HCT116 (cell line): ENCODE measurements at regions not wholly inside any gene's neighbourhood (a gene's known extent, or its start where the extent isn't known, plus 50 kb on each side); places are given as distances from the start of the nearest gene placed in this dataset.

Experiments
- CTCF ChIP-seq, 3 experiments: fragments of 200-600 bp in 1 of 3; sonication (generic) in 1 of 3; IDR thresholded peaks in 2 of 3; conservative IDR thresholded peaks in 1 of 3; 2 replicates each; pipeline ENCODE4 v1.5.1; 2012 to 2017; ENCODE audit warnings: low read depth in 2 of 3, low read length in 2 of 3, antibody characterized with exemption in 1 of 3, borderline replicate concordance in 1 of 3, control low read depth in 1 of 3, mild to moderate bottlenecking in 1 of 3, mixed read lengths in 1 of 3, mixed run types in 1 of 3, moderate library complexity in 1 of 3; ENCODE audit not compliant: insufficient read depth in 1 of 3
- EGR1 ChIP-seq: IDR thresholded peaks from 2 replicates; pipeline ENCODE4 v1.6.1; 2012; ENCODE audit warnings: low read depth
- EZH2 ChIP-seq: fragments of 200-600 bp; sonication (generic); IDR thresholded peaks from 2 replicates; pipeline ENCODE4 v1.6.1; 2017; ENCODE audit warnings: antibody characterized with exemption, mixed run types
- EZH2phosphoT487 ChIP-seq: fragments of 200-600 bp; IDR thresholded peaks from 2 replicates; pipeline ENCODE4 v1.6.1; 2018; ENCODE audit warnings: antibody characterized with exemption, borderline replicate concordance
- FOSL1 ChIP-seq: IDR thresholded peaks from 2 replicates; pipeline ENCODE4 v1.6.1; 2012; ENCODE audit warnings: low read depth
- JUND ChIP-seq: IDR thresholded peaks from 2 replicates; pipeline ENCODE4 v1.6.1; 2012
- MAX ChIP-seq: IDR thresholded peaks from 2 replicates; pipeline ENCODE4 v1.6.1; 2012
- POLR2A ChIP-seq: IDR thresholded peaks from 2 replicates; pipeline ENCODE4 v1.7.0; 2011; ENCODE audit warnings: borderline replicate concordance; ENCODE audit not compliant: insufficient read depth, insufficient read length; ENCODE audit errors: extremely low read depth
- RAD21 ChIP-seq: IDR thresholded peaks from 2 replicates; pipeline ENCODE4 v1.6.1; 2012; ENCODE audit warnings: low read depth, mild to moderate bottlenecking
- SIN3A ChIP-seq: IDR thresholded peaks from 2 replicates; pipeline ENCODE4 v1.6.1; 2012; ENCODE audit warnings: low read depth
- TCF7L2 ChIP-seq: IDR thresholded peaks from 2 replicates; pipeline ENCODE4 v1.7.0; 2011; ENCODE audit warnings: borderline replicate concordance, inconsistent platforms; ENCODE audit not compliant: insufficient read depth, insufficient read length; ENCODE audit errors: extremely low read depth
- YY1 ChIP-seq: IDR thresholded peaks from 2 replicates; pipeline ENCODE4 v1.6.1; 2011; ENCODE audit warnings: low read length, low read depth, moderate library complexity, mild to moderate bottlenecking; ENCODE audit not compliant: insufficient replicate concordance; ENCODE audit errors: extremely low read depth
- TF ChIP-seq, protein P1 (sequence below): IDR thresholded peaks from 2 replicates; pipeline ENCODE4 v1.6.1; 2012; ENCODE audit warnings: low read depth
- TF ChIP-seq, protein P2 (sequence below): IDR thresholded peaks from 2 replicates; pipeline ENCODE4 v1.6.1; 2012

- no peak for TF ChIP-seq CTCF (IDR thresholded peaks at IDR 0.05 in 2 of 3, conservative IDR thresholded peaks at IDR 0.05 in 1 of 3; ENCODE audit: borderline replicate concordance in 1 of 3, insufficient read depth in 1 of 3, low read depth in 2 of 3, low read length in 2 of 3)
- TF ChIP-seq EZH2phosphoT487, result no peak
- no peak for TF ChIP-seq POLR2A
- TF ChIP-seq MAX, result no peak
- TF ChIP-seq RAD21, result no peak
- no peak for TF ChIP-seq FOSL1
- no peak for TF ChIP-seq TCF7L2
- TF ChIP-seq JUND, result no peak
- TF ChIP-seq, protein P1, sequence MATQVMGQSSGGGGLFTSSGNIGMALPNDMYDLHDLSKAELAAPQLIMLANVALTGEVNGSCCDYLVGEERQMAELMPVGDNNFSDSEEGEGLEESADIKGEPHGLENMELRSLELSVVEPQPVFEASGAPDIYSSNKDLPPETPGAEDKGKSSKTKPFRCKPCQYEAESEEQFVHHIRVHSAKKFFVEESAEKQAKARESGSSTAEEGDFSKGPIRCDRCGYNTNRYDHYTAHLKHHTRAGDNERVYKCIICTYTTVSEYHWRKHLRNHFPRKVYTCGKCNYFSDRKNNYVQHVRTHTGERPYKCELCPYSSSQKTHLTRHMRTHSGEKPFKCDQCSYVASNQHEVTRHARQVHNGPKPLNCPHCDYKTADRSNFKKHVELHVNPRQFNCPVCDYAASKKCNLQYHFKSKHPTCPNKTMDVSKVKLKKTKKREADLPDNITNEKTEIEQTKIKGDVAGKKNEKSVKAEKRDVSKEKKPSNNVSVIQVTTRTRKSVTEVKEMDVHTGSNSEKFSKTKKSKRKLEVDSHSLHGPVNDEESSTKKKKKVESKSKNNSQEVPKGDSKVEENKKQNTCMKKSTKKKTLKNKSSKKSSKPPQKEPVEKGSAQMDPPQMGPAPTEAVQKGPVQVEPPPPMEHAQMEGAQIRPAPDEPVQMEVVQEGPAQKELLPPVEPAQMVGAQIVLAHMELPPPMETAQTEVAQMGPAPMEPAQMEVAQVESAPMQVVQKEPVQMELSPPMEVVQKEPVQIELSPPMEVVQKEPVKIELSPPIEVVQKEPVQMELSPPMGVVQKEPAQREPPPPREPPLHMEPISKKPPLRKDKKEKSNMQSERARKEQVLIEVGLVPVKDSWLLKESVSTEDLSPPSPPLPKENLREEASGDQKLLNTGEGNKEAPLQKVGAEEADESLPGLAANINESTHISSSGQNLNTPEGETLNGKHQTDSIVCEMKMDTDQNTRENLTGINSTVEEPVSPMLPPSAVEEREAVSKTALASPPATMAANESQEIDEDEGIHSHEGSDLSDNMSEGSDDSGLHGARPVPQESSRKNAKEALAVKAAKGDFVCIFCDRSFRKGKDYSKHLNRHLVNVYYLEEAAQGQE, result no peak
- no peak for TF ChIP-seq EZH2
- no peak for TF ChIP-seq YY1
- TF ChIP-seq SIN3A, result no peak
- no peak for TF ChIP-seq EGR1
- TF ChIP-seq, protein P2, sequence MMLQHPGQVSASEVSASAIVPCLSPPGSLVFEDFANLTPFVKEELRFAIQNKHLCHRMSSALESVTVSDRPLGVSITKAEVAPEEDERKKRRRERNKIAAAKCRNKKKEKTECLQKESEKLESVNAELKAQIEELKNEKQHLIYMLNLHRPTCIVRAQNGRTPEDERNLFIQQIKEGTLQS, result no peak
Observed at GRCh38 chr6:90648873-90649272, 62.0 kb upstream of the MAP3K7 start.
